ENCODE measurements at regions not wholly inside any gene's neighbourhood (a gene's known extent, or its start where the extent isn't known, plus 50 kb on each side); places are given as distances from the start of the nearest gene placed in this dataset.

DNA sequence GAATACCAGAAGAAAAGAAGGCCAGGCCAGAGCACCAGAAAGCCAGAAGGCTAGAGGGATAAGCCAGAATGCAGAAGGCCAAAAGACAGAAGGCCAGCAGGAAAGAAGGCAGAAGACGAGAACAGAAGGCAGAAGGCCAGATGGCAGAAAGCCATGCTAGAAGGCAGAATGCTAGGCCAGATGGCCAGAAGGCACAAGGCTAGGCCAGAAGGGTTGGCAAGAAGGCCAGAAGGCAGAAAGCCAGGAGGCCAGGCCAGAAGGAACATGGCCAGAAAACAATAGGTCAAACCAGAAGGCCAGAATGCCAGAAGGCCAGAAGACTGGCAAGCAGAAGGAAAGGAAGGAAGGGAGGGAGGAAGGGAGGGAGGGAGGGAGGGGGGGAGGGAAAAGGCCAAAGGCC, 188.8 kb downstream of the TUBA3C start:
- TF ChIP-seq EZH2 (IDR thresholded peaks at IDR 0.05) = no peak
- TF ChIP-seq POLR2AphosphoS5 (IDR thresholded peaks at IDR 0.05; ENCODE audit: borderline replicate concordance, low read depth, low read length) = no peak
- no peak for TF ChIP-seq FOXP2 (optimal IDR thresholded peaks at IDR 0.05; ENCODE audit: control extremely low read depth, extremely low read length, insufficient read depth)

Measured in SK-N-MC (cell line).